ENCODE measurements at regions not wholly inside any gene's neighbourhood (a gene's known extent, or its start where the extent isn't known, plus 50 kb on each side); places are given as distances from the start of the nearest gene placed in this dataset.

GRCh38 chr18:57885931-57886330 is 82.8 kb upstream of the ATP8B1 start:
- H4K8ac ChIP-seq (replicated peaks; ENCODE audit: insufficient read length, low read depth, low read length): no peak overlapping the region
- no peaks in the 10 kb centered on the region for H3K4me1 Mint-ChIP-seq
- H2BK5ac ChIP-seq (ENCODE audit: insufficient read length, low read length): no peak overlapping the region
- H3K36me3 Mint-ChIP-seq (ENCODE audit: insufficient read depth in 1 of 3, low read depth in 3 of 3): peaks cover 0 to 7% (median 5%) of the 10 kb centered on the region in 3 experiments; a peak in 3 of 7 replicates
- H3K27me3 ChIP-seq (ENCODE audit: insufficient read depth, low read length): no peaks in the 10 kb centered on the region
- H4K91ac ChIP-seq (ENCODE audit: insufficient read length, low read depth, low read length): no peak overlapping the region
- no peak overlapping the region for H3T11ph ChIP-seq (ENCODE audit: low read length)
- H3K4me1 ChIP-seq (ENCODE audit: insufficient read depth, low read length): no peaks in the 10 kb centered on the region
- no peak overlapping the region for H3K23ac ChIP-seq (ENCODE audit: insufficient read length, low read depth, low read length)
- H3K79me2 ChIP-seq (ENCODE audit: insufficient read depth, low read length): no peaks in the 10 kb centered on the region
- H2BK20ac ChIP-seq (ENCODE audit: low read depth, low read length, poor library complexity, severe bottlenecking): no peak overlapping the region
- no peaks in the 10 kb centered on the region for H3K9me3 ChIP-seq (ENCODE audit: control insufficient read depth, low read depth, low read length)
- no peak overlapping the region for H3K27ac Mint-ChIP-seq
- no peak overlapping the region for H3K14ac ChIP-seq (ENCODE audit: insufficient read depth, low read length)
- no peak for TF ChIP-seq CTCF (conservative IDR thresholded peaks at IDR 0.05)
- H2BK15ac ChIP-seq (ENCODE audit: low read depth, low read length): no peak overlapping the region
- no peak overlapping the region for H4K5ac ChIP-seq (ENCODE audit: insufficient read length, low read depth, low read length)
- no peak overlapping the region for H2AFZ ChIP-seq (ENCODE audit: low read length)
- H2BK120ac ChIP-seq (ENCODE audit: low read depth, low read length, poor library complexity, severe bottlenecking): no peak overlapping the region
- no peak for DNase-seq
- no peak overlapping the region for H3K27ac ChIP-seq (ENCODE audit: insufficient read length, low read depth, low read length)
- no peaks in the 10 kb centered on the region for H4K20me1 ChIP-seq (ENCODE audit: control insufficient read depth, insufficient read depth, insufficient read length)
- no peak overlapping the region for H3K56ac ChIP-seq (ENCODE audit: insufficient read length, low read depth, low read length)
- H3K4me2 ChIP-seq (ENCODE audit: insufficient read depth, insufficient read length, low read length): no peak overlapping the region
- H3K9me3 Mint-ChIP-seq: peaks cover 4 to 10% of the 10 kb centered on the region in 2 experiments; a peak in 3 of 5 replicates
- no peak overlapping the region for H2BK12ac ChIP-seq (ENCODE audit: insufficient read length, low read depth, low read length)
- H3K18ac ChIP-seq (ENCODE audit: insufficient read length, low read depth, low read length): no peak overlapping the region
- H3K4me3 Mint-ChIP-seq: no peak overlapping the region
- H3K27me3 Mint-ChIP-seq (ENCODE audit: low read depth): no peaks in the 10 kb centered on the region; the same call in none of the 2 replicates
- H2AK5ac ChIP-seq (ENCODE audit: insufficient read length, low read length): no peak overlapping the region
- H3K4ac ChIP-seq (ENCODE audit: low read depth, low read length): no peak overlapping the region
- H3K9ac ChIP-seq (ENCODE audit: extremely low read depth, insufficient read length, low read length): no peak overlapping the region
- no CpG with 5 or more reads among the region's 1 CpG for WGBS (ENCODE audit: extremely low coverage, insufficient read length, low lambda C conversion rate)
- H3K23me2 ChIP-seq (ENCODE audit: insufficient read length, low read depth, low read length, poor library complexity, severe bottlenecking): no peaks in the 10 kb centered on the region
- H3K79me1 ChIP-seq (ENCODE audit: insufficient read depth, low read depth, low read length, poor library complexity, severe bottlenecking): no peaks in the 10 kb centered on the region

All from H9 (cell line).